ENCODE measurements at regions not wholly inside any gene's neighbourhood (a gene's known extent, or its start where the extent isn't known, plus 50 kb on each side); places are given as distances from the start of the nearest gene placed in this dataset.

GRCh38 chr13:67713571-67713970, 483.4 kb upstream of the PCDH9 start:
- no peak for TF ChIP-seq CTCF (IDR thresholded peaks at IDR 0.05; ENCODE audit: insufficient read depth, low read depth, low read length)
- TF ChIP-seq EZH2 (IDR thresholded peaks at IDR 0.05; ENCODE audit: insufficient read depth, low read length) = no peak
